DOHH2 (cell line): ENCODE measurements at regions not wholly inside any gene's neighbourhood (a gene's known extent, or its start where the extent isn't known, plus 50 kb on each side); places are given as distances from the start of the nearest gene placed in this dataset.

Source experiments
- H3F3A ChIP-seq: fragments of 200-600 bp; sonication (generic), shearing (Covaris generic); 2 replicates; pipeline ENCODE4 v1.6.0; 2016; ENCODE audit warnings: antibody characterized with exemption, mild to moderate bottlenecking; ENCODE audit not compliant: control insufficient read depth, insufficient read depth
- H3K27ac ChIP-seq: fragments of 200-600 bp; sonication (generic); 2 replicates; pipeline ENCODE4 v1.5.1; 2014; ENCODE audit warnings: low read depth, mild to moderate bottlenecking, low read length, moderate library complexity
- H3K27me3 ChIP-seq: fragments of 200-600 bp; sonication (generic); 2 replicates; pipeline ENCODE4 v1.6.1; 2014; ENCODE audit warnings: mild to moderate bottlenecking, low read length, mixed read lengths; ENCODE audit not compliant: control insufficient read depth
- H3K36me3 ChIP-seq: fragments of 200-600 bp; sonication (generic); 2 replicates; pipeline ENCODE4 v1.6.1; 2014; ENCODE audit warnings: mild to moderate bottlenecking, low read length, moderate library complexity, mixed read lengths; ENCODE audit not compliant: control insufficient read depth
- H3K4me1 ChIP-seq: fragments of 200-600 bp; sonication (generic); 2 replicates; pipeline ENCODE4 v1.6.1; 2014; ENCODE audit warnings: mild to moderate bottlenecking, low read length, mixed read lengths; ENCODE audit not compliant: control insufficient read depth
- H3K4me2 ChIP-seq: fragments of 200-600 bp; sonication (generic); 2 replicates; pipeline ENCODE4 v1.6.0; 2014; ENCODE audit warnings: mild to moderate bottlenecking, low read length, moderate library complexity
- H3K4me3 ChIP-seq: fragments of 200-600 bp; sonication (generic); 2 replicates; pipeline ENCODE4 v1.5.1; 2014; ENCODE audit warnings: mild to moderate bottlenecking, low read length, mixed read lengths
- H3K79me2 ChIP-seq: fragments of 200-600 bp; sonication (generic); 2 replicates; pipeline ENCODE4 v1.6.1; 2014; ENCODE audit warnings: mild to moderate bottlenecking, low read length, mixed read lengths; ENCODE audit not compliant: control insufficient read depth
- H3K9me2 ChIP-seq: fragments of 200-600 bp; sonication (generic); replicated peaks from 2 replicates; pipeline ENCODE4 v1.6.1; 2014; ENCODE audit warnings: mild to moderate bottlenecking, low read length, mixed read lengths; ENCODE audit not compliant: control insufficient read depth
- H3K9me3 ChIP-seq: fragments of 200-600 bp; sonication (generic); 2 replicates; pipeline ENCODE4 v1.6.1; 2014; ENCODE audit warnings: antibody characterized with exemption, low read length, mixed read lengths; ENCODE audit not compliant: control insufficient read depth, insufficient read depth
- H4K20me1 ChIP-seq: fragments of 200-600 bp; sonication (generic); 2 replicates; pipeline ENCODE4 v1.6.0; 2014; ENCODE audit warnings: low read depth, mild to moderate bottlenecking, antibody characterized with exemption, low read length, moderate library complexity; ENCODE audit not compliant: control insufficient read depth, insufficient read depth
- CTCF ChIP-seq: fragments of 200-600 bp; sonication (generic); IDR thresholded peaks from one replicate; pipeline ENCODE4 v1.5.1; 2014; ENCODE audit warnings: antibody characterized with exemption, mild to moderate bottlenecking, low read depth, low read length; ENCODE audit not compliant: poor library complexity, severe bottlenecking
- EZH2phosphoT487 ChIP-seq: fragments of 200-600 bp; sonication (generic); IDR thresholded peaks from 2 replicates; pipeline ENCODE4 v1.6.1; 2017; ENCODE audit warnings: borderline replicate concordance, mild to moderate bottlenecking, antibody characterized with exemption, low read length, moderate library complexity, mixed read lengths

GRCh38 chr7:114857605-114858004 lies 64.3 kb upstream of the MDFIC start:
- no peaks in the 10 kb centered on the region for H3K9me2 ChIP-seq
- H3K4me3 ChIP-seq, result no peak overlapping the region
- no peaks in the 10 kb centered on the region for H3K4me1 ChIP-seq
- H4K20me1 ChIP-seq, result no peaks in the 10 kb centered on the region
- no peaks in the 10 kb centered on the region for H3K9me3 ChIP-seq
- 0 out of 2 replicates have a peak, but pooled peaks cover 4% of the 10 kb centered on the region for H3K27me3 ChIP-seq
- no peaks in the 10 kb centered on the region for H3K79me2 ChIP-seq
- H3K36me3 ChIP-seq, result no peaks in the 10 kb centered on the region
- no peaks in the 10 kb centered on the region for H3F3A ChIP-seq
- no peak for TF ChIP-seq EZH2phosphoT487
- no peak for TF ChIP-seq CTCF
- H3K4me2 ChIP-seq, result no peak overlapping the region
- H3K27ac ChIP-seq, result no peak overlapping the region

- no peak for TF ChIP-seq EZH2phosphoT487
- TF ChIP-seq CTCF, result no peak
- no peaks in the 10 kb centered on the region for H3K36me3 ChIP-seq
Measured at GRCh38 chr7:114859477-114859876, 62.4 kb upstream of the MDFIC start.

GRCh38 chr7:114860206-114860605 lies 61.7 kb upstream of the MDFIC start:
- Histone ChIP-seq H3K9me2 (no peaks in the 10 kb centered on the region), H3K27ac (no peak overlapping the region), H3K9me3 (no peaks in the 10 kb centered on the region), H3K4me1 (no peaks in the 10 kb centered on the region), H3K79me2 (no peaks in the 10 kb centered on the region), H3K36me3 (no peaks in the 10 kb centered on the region), H3F3A (no peaks in the 10 kb centered on the region), H4K20me1 (no peaks in the 10 kb centered on the region), H3K4me2 (no peak overlapping the region), H3K4me3 (no peak overlapping the region), H3K27me3 (0 out of 2 replicates have a peak, but pooled peaks cover 10% of the 10 kb centered on the region)
- TF ChIP-seq EZH2phosphoT487 (no peak), CTCF (no peak)

More at GRCh38 chr7:114859477-114859876, 62.4 kb upstream of the MDFIC start:
- Histone ChIP-seq H3K9me2 (no peaks in the 10 kb centered on the region), H3K4me1 (no peaks in the 10 kb centered on the region), H3K27ac (no peak overlapping the region), H4K20me1 (no peaks in the 10 kb centered on the region), H3K79me2 (no peaks in the 10 kb centered on the region), H3K9me3 (no peaks in the 10 kb centered on the region), H3K4me2 (no peak overlapping the region), H3K27me3 (0 out of 2 replicates have a peak, but pooled peaks cover 10% of the 10 kb centered on the region), H3K4me3 (no peak overlapping the region), H3F3A (no peaks in the 10 kb centered on the region)

- no peaks in the 10 kb centered on the region for H3K36me3 ChIP-seq
- no peaks in the 10 kb centered on the region for H3F3A ChIP-seq
- H3K4me1 ChIP-seq, result no peaks in the 10 kb centered on the region
- no peak overlapping the region for H3K4me2 ChIP-seq
- peaks cover 12% of the 10 kb centered on the region; the same call in 1 of the 2 replicates for H3K27me3 ChIP-seq
- H3K27ac ChIP-seq, result no peak overlapping the region
- H3K9me2 ChIP-seq, result no peaks in the 10 kb centered on the region
- no peaks in the 10 kb centered on the region for H3K79me2 ChIP-seq
- no peak overlapping the region for H3K4me3 ChIP-seq
- H3K9me3 ChIP-seq, result no peaks in the 10 kb centered on the region
- no peaks in the 10 kb centered on the region for H4K20me1 ChIP-seq
- TF ChIP-seq EZH2phosphoT487 (no peak), CTCF (no peak)
Measured at GRCh38 chr7:114862406-114862805, 59.5 kb upstream of the MDFIC start.
